ENCODE measurements at regions not wholly inside any gene's neighbourhood (a gene's known extent, or its start where the extent isn't known, plus 50 kb on each side); places are given as distances from the start of the nearest gene placed in this dataset.

GRCh38 chr5:123940416-123940815 is 428.4 kb downstream of the CSNK1G3 start:
- TF ChIP-seq HOXA7 (CRISPR knock-in tag; IDR thresholded peaks at IDR 0.05) (no peak), ZNF660 (CRISPR knock-in tag; IDR thresholded peaks at IDR 0.05; ENCODE audit: borderline replicate concordance, low read depth) (no peak), SRY (CRISPR knock-in tag; IDR thresholded peaks at IDR 0.05) (no peak), PCBP1 (IDR thresholded peaks at IDR 0.05; ENCODE audit: borderline replicate concordance, low read depth, low read length) (no peak), KMT2B (CRISPR knock-in tag; IDR thresholded peaks at IDR 0.05) (no peak), ZNF274 (CRISPR knock-in tag; IDR thresholded peaks at IDR 0.05) (no peak)
